ENCODE measurements at regions not wholly inside any gene's neighbourhood (a gene's known extent, or its start where the extent isn't known, plus 50 kb on each side); places are given as distances from the start of the nearest gene placed in this dataset.

- CTCF ChIA-PET = no interaction called here
- no peak overlapping the region for H3K4me3 Mint-ChIP-seq (ENCODE audit: low read depth, unreplicated experiment)
- BruUV-seq (replicated peaks) = no TSS peak
- intact Hi-C loops (cut with micrococcal nuclease; ENCODE audit: unreplicated experiment) = no loop called here
- peaks cover 9% of the 10 kb centered on the region for H3K4me1 Mint-ChIP-seq (ENCODE audit: low read depth, unreplicated experiment)
- no peak for TF ChIP-seq CTCF (IDR thresholded peaks at IDR 0.05; ENCODE audit: unreplicated experiment)
- peaks cover 31% of the 10 kb centered on the region for H3K27me3 Mint-ChIP-seq (ENCODE audit: unreplicated experiment)
- no peak for DNase-seq
- H3K9me3 Mint-ChIP-seq (ENCODE audit: low read depth, unreplicated experiment) = peaks cover 8% of the 10 kb centered on the region
- H3K36me3 Mint-ChIP-seq (ENCODE audit: insufficient read depth, unreplicated experiment) = no peaks in the 10 kb centered on the region
- H3K27ac Mint-ChIP-seq (ENCODE audit: unreplicated experiment) = no peak overlapping the region
Measured at GRCh38 chr2:241946306-241947003, 76.9 kb downstream of the RTP5 start.

- no peak for TF ChIP-seq CTCF (IDR thresholded peaks at IDR 0.05; ENCODE audit: unreplicated experiment)
- no TSS peak for BruUV-seq (replicated peaks)
- Mint-ChIP-seq H3K4me3 (ENCODE audit: low read depth, unreplicated experiment) (no peak overlapping the region), H3K36me3 (ENCODE audit: insufficient read depth, unreplicated experiment) (no peaks in the 10 kb centered on the region), H3K27me3 (ENCODE audit: unreplicated experiment) (peaks cover 31% of the 10 kb centered on the region), H3K9me3 (ENCODE audit: low read depth, unreplicated experiment) (peaks cover 8% of the 10 kb centered on the region), H3K27ac (ENCODE audit: unreplicated experiment) (no peak overlapping the region), H3K4me1 (ENCODE audit: low read depth, unreplicated experiment) (peaks cover 9% of the 10 kb centered on the region)
- no peak for DNase-seq
- CTCF ChIA-PET = no interaction called here
- intact Hi-C loops (cut with micrococcal nuclease; ENCODE audit: unreplicated experiment) = no loop called here
Measured at GRCh38 chr2:241947004-241947350, 77.4 kb downstream of the RTP5 start.

GRCh38 chr2:241947401-241947800 lies 77.9 kb downstream of the RTP5 start:
- peaks cover 31% of the 10 kb centered on the region for H3K27me3 Mint-ChIP-seq (ENCODE audit: unreplicated experiment)
- H3K4me3 Mint-ChIP-seq (ENCODE audit: low read depth, unreplicated experiment) = no peak overlapping the region
- H3K27ac Mint-ChIP-seq (ENCODE audit: unreplicated experiment) = no peak overlapping the region
- intact Hi-C loops (cut with micrococcal nuclease; ENCODE audit: unreplicated experiment) = no loop called here
- no TSS peak for BruUV-seq (replicated peaks)
- no peak for TF ChIP-seq CTCF (IDR thresholded peaks at IDR 0.05; ENCODE audit: unreplicated experiment)
- peaks cover 8% of the 10 kb centered on the region for H3K9me3 Mint-ChIP-seq (ENCODE audit: low read depth, unreplicated experiment)
- DNase-seq = no peak
- H3K36me3 Mint-ChIP-seq (ENCODE audit: insufficient read depth, unreplicated experiment) = no peaks in the 10 kb centered on the region
- CTCF ChIA-PET = no interaction called here
- peaks cover 9% of the 10 kb centered on the region for H3K4me1 Mint-ChIP-seq (ENCODE audit: low read depth, unreplicated experiment)

GRCh38 chr2:241947876-241948275 lies 78.3 kb downstream of the RTP5 start:
- H3K27me3 Mint-ChIP-seq (ENCODE audit: unreplicated experiment) = peaks cover 31% of the 10 kb centered on the region
- intact Hi-C loops (cut with micrococcal nuclease; ENCODE audit: unreplicated experiment) = no loop called here
- H3K9me3 Mint-ChIP-seq (ENCODE audit: low read depth, unreplicated experiment) = peaks cover 8% of the 10 kb centered on the region
- no TSS peak for BruUV-seq (replicated peaks)
- TF ChIP-seq CTCF (IDR thresholded peaks at IDR 0.05; ENCODE audit: unreplicated experiment) = no peak
- no peak overlapping the region for H3K4me3 Mint-ChIP-seq (ENCODE audit: low read depth, unreplicated experiment)
- no peak overlapping the region for H3K27ac Mint-ChIP-seq (ENCODE audit: unreplicated experiment)
- no peak for DNase-seq
- peaks cover 9% of the 10 kb centered on the region for H3K4me1 Mint-ChIP-seq (ENCODE audit: low read depth, unreplicated experiment)
- CTCF ChIA-PET = no interaction called here
- H3K36me3 Mint-ChIP-seq (ENCODE audit: insufficient read depth, unreplicated experiment) = no peaks in the 10 kb centered on the region
